ENCODE measurements at regions not wholly inside any gene's neighbourhood (a gene's known extent, or its start where the extent isn't known, plus 50 kb on each side); places are given as distances from the start of the nearest gene placed in this dataset.
"Not testable (repeated sequence)": the region's sequence is repeated elsewhere in the genome, so short reads cannot be mapped to it uniquely, and the experiment has no call there.

DNA sequence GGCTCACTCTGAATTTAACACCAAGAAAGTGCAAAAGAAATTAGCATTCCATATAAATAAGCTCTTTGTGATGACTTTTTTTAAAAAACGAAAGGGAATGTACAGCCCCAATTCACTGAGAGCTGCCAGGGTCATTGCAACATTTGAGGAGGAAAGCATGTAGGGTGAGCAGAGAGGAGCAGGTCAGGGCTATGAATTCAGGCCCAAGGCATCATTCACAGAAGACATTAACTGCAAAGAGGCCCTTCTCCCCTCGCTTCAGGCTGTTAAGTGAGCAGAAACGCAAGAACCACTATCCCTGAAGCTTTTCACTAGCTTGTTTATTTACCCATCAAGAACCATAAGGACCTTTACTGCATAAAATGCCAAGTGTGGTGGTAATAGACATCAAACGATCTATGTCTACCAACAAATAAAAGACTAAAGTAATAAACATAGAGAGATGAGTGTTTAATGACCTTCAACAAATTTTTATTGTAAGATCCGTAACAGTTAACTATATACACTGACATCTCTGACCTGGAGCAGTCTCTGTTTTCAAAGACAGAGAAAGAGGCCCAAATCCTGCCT, 333.1 kb upstream of the HNRNPA3 start:
- DNase-seq: peak; percentile 11

DNA sequence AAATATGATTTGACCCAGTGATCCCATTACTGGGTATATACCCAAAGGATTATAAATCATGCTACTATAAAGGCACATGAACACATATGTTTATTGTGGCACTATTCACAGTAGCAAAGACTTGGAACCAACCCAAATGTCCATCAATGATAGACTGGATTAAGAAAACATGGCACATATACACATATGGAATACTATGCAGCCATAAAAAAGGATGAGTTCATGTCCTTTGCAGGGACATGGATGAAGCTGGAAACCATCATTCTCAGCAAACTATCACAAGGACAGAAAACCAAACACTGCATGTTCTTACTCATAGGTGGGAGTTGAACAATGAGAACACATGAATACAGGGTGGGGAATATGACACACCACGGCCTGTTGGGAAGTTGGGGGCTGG, 330.5 kb upstream of the HNRNPA3 start:
- not testable (repeated sequence) for DNase-seq

DNA sequence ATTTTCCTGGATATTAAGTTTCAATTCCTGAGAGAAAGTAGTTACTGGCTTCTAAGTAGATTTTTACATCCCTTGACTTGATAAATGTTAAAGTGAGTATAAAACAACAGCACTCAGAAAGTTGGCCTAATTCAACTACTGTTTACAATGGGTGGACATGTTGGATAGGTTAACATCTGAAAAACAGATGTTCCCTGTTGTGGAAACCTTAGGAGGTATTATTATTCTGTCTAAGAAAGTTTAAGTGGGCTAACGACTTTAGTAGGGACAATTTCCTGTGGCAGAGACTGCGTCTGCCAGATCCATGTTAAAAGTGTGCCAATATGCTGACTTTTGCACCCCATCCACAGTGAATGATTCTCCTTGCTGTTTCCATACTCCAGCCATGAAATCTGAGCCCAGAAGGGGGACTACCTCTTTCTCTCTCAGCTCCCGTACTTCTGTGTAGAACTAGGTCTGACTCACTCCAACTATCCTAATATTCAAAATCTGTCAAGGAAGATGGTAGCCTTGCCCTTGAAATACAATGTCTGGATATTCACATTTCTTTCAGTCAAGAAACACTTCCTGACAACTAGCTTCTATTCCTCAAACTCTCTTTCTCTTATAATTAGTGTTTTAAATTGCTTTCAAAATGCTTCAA, 327.5 kb upstream of the HNRNPA3 start:
- no peak for DNase-seq

DNA sequence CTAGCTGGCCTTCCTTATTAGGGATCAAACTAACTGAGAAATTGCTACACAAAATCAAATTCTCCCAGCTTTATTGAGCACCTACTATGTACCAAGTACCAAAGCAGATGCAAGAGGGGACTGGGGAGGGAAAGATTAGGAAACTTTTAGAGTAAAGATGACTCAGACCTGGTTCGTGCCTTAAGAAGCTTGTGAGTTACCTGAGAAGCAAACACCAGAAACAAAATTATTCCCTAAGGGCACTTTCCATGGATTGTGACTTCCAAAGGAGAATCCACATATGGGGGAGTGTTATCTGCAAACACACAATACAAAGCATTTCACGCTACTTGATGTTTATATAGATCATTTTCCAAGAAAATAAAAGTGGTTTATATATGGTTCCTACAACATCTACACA, 326.9 kb upstream of the HNRNPA3 start:
- DNase-seq: no peak

DNA sequence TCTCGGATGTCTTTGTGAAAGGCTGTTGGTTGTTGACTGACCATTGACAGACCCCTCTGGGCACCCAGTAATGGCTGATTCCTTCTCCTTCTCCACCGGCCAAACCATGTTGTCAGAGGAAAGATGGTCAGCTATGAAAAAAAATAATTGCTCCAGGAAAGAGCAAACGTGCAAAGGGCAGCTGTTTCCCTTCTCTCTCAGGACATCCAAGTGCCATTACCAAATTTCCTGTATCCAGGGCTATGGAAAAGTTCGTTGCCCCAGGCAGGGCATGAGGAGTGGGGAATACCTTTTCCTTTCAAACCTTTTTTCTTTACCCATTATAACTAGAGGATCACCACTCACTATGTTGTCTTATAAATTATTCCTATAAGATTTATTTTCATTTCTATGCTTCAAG, 321.5 kb upstream of the HNRNPA3 start:
- DNase-seq: no peak

DNA sequence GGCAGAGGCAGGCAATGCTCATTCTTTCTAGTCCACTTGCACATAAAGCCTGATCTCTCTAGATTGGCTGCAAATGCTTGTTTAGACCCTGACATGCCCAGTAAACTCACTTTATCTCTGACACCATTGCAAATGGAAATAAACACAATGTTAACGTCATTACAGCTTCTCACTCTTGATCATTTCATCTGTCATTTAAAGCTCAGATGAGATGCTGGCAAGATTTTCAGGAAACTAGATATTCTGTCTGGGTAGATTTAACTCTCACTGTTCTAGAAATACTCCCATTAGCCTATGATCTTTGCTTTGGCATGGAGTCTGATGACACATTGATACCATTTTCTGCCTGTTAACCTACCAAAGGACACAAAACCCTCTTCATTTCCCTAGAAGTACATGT, 320.7 kb upstream of the HNRNPA3 start:
- DNase-seq: no peak

DNA sequence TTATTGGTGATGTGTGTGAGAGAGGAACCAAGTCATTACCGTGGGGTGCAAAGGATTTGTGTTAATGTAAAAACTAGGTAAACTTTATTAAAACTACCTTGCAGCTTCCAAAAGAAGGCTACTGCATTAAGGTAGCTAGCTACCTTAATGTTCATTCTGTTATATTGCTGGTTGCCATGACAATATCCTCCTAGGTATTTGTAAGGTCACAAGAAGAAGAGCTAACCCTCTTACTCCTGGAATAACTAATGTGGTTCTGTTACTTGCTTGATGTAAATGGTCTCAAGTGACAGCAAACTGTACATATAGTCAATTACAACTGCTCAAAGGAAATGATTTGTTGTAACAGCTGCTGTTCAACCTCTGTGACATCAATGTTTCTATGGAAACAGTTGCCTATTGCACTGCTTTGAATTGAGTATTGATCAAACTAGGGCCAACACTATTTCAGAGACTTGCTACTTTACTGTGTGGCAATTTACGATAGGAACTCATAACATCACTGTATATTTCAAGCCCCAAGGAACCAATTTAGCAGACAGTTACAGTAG, 319.8 kb upstream of the HNRNPA3 start:
- DNase-seq: no peak

DNA sequence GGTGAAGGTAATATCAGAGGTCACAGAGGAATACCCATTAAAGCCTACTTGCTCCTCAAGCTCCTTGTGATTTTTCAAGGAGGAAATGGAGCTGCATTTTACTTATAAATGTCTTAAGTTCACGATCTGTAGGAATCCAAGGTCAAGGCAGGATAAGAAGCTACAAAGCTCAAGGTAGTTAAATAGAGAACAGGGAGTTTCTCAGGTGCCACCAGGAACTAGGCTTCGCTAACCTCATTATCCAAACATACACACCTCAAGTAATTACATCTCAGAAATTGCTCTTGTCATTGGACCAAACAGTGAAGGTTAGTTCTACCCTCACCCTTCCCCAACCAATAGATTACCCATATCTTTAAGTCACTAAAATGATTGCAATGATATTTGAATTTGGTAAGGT, 317.4 kb upstream of the HNRNPA3 start:
- DNase-seq: no peak

DNA sequence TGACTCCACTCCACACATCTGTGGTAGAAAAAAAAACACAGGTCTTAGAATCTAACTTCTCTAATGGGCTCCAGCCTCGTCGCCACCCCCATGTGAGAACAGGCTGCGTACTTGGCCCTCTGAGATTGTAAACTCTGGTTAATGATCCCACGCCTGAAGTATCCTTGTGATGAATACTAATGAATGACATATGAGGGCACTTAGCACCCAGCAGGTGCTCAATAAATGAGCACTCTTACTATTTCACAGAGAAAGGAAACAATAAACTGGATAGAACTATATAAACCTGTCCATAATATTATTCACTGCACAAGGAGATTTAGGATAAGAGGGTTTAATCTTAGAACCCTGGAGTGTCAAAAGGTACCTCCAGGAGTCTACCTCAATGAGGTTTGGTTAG, 310.1 kb upstream of the HNRNPA3 start:
- DNase-seq: no peak

DNA sequence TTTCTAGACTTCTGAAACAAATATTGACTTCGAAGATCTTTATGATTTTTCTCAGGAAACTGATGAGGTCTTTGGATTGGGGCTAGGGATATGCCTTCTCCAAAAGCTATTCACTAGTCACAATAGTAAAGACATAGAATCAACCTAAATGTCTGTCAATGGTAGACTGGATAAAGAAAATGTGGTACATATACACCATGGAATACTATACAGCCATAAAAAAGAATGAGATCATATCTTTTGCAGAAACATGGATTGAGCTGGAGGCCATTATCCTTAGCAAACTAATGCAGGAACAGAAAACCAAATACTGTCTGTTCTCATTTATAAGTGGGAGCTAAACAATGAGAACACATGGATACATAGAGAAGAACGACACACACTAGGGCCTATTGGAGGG, 308.5 kb upstream of the HNRNPA3 start:
- DNase-seq: not testable (repeated sequence)

DNA sequence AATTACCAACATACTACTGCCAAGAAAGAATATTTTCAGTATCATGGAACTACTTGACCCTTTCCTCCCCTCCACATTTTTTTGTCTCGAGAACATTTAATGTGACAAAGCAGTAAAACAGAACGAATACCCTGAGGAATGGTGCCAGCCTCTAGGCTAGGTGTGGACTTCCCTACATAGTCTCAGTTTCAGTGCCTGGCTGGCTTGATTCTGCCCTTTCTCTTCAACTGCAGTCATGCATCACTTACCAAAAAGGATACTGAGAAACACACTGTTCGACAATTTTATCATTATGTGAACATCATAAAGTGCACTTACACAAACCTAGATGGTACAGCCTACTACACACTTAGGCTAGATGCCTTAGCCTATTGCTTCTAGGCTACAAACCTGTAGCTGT, 305.3 kb upstream of the HNRNPA3 start:
- no peak for DNase-seq

DNA sequence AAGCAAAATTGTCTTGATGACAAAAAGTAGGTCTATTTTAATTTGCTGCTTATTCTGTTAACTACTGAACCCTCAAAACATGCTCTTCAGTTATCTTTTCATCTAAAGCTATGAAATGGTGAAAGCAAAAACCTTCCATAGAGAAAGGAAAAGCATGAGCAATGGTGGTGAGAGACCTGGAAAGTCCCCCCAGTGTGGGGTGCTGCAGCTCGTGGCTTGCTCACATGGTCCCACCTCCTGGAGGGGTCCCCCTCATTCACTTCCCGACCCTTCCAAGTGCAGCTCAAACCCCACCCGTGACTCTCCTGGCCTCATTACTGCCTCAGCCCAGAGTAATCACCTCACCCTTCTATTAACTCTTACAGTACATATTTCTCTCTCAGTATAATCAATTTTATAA, 301.8 kb upstream of the HNRNPA3 start:
- no peak for DNase-seq

DNA sequence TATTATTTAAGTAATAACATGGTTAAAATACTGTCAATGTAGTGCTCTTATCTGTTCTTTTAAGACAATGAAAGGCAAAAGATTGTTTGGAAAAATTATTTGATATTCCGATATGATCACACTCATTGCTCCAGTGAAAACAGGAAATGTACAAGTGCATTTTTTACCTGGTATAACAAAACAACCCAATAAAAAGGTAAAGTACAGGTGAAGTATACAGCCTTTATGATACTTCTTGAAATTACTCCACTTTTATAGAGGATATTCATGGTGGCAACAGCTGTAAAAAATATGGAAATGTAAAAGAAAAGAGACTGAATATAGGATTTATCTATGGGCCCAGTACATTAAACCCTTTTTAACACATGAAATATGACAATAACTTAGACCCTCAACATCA, 298.6 kb upstream of the HNRNPA3 start:
- DNase-seq: no peak

DNA sequence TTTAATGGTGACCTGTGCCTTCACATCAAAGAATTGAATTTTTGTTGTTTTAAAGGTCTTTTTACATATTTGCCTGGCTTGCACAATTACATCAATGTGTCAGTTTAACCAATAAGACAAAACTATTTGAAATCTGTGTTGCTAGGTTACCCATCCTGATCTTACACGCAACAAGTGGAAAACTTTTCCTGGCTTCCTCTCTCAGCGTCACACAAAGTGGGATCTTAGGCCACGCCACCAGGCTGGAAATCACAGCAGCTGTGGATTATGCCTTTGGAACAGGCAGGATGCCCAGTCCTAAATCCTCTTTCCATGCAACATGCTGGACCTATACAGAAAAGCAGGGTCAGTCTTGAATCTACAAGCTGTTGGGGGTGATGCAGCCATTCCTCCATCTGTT, 298.2 kb upstream of the HNRNPA3 start:
- DNase-seq: no peak

DNA sequence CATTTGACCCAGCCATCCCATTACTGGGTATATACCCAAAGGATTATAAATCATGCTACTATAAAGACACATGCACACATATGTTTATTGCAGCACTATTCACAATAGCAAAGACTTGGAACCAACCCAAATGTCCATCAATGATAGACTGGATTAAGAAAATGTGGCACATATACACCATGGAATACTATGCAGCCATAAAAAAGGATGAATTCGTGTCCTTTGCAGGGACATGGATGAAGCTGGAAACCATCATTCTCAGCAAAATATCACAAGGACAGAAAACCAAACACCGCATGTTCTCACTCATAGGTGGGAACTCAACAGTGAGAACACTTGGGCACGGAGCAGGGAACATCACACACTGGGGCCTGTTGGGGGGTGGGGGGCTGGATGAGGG, 290.0 kb upstream of the HNRNPA3 start:
- not testable (repeated sequence) for DNase-seq

DNA sequence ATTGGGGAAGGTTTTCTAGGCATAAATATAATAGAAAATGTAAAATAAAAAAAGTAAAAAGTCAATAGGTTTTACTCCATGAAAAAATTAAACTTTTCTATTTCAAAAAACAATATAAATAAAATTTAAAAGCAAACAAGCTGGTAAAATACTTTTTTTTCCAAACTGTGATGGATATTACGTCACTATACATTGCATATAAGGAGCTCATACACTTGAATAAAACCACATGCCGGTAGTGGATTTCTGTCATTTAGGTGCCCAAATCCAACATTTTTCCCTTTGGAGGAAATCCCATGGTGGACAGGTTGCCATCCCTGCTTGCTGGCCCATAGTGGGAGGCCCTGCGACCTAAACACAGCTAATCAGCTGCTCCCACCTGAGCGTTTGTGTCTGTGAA, 289.4 kb upstream of the HNRNPA3 start:
- no peak for DNase-seq

DNA sequence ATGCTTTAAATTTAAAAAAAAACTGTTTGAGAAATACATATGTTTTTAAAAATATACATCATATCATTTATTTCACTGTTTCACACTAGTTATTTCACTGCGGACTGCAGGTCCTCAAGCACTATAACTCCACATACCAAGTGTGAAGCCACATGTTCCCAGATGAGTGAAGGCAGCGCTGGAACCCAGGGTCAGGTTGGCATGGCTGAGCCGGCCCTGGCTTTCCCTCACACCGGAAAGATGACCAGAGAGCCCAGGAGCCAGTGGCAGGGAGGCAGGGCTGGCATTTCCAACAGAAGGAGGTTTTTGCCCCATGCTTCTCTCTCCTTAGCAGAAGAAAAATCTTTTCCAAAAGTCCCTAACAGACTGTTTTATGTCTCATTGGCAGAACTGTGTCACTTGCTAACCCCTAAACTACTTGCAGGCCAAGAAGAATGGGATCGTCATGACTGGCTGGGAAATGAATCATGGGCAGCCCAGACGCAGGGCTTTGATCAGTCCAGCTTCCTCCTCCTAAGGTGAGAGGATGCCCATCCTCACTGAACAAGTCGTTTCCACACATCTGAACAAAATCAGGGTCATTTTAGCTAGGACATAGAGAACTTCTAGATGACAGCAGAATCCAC, 287.6 kb upstream of the HNRNPA3 start:
- no peak for DNase-seq

DNA sequence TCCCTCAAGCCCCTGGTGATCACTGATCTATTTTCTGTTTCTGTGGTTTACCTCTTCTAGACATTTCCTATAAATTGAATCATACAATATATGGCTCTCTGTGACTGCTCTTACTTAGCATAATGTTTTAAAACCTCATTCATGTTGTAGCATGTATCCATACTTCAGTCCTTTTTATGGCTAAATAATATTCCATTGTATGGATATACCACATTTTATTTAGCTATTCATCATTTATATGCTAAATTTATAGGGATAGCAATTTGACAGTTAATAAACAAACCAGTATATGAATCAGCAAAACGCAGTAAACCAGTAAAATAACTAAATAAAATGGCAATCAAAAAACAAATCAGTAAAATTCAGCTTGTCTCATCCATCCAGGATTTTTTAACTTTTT, 286.1 kb upstream of the HNRNPA3 start:
- DNase-seq: no peak

DNA sequence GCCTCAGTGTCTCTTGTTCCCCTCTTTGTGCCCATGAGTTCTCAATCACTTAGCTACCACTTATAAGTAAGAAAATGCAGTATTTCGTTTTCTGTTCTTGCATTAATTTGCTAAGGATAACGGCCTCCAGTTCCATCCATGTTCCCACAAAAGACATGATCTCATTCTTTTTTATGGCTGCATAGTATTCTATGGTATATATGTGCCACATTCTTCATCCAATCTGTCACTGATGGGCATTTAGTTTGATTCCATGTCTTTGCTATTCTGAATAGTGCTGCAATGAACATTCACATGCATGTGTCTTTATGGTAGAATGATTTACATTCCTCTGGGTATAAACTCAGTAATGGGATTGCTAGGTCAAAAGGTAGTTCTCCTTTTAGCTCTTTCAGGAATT, 283.2 kb upstream of the HNRNPA3 start:
- not testable (repeated sequence) for DNase-seq

DNA sequence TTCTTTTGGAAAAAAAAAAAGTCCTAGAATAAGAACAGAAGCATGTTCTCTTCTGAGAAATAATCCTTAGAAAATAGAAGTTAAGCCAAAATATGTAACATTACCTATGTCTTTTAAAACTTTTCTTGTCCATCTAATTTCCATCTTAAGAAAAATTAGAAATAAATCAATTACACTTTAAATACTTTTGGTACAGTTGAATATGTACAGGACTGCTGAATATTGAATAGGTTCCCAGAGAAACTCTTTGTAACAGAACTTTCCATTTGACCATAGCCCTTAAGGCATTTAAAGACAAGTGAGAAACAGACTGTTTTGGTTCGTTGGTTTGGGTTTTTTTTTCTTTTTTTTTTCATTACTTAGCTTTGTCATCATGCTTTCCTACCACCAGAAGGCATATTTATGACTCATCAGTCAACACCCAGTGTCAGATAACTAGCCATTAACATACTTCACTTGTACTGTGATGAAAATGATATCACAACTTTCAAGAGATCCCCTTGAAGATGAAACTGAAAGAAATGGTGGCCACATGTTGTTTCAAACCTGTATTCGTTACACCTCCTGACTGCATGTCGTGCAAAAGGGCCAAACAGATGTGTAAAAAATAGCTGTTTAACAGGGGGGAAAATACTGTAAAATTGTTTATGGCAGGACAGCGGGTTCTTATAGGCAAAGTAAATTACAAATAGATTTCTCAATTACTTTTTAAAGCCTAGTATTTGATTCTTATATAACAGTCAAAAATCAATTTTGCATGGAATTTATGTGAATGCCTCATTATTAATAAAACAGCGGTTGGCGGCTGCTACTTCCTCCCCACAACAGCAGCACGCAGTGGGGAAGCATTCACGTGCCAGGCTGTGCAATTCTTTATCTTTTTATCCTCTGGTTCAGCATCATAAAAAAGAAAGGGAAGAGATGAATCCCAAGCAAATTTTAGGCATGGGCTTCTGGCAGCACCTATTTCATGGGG, 280.7 kb upstream of the HNRNPA3 start:
- no peak for DNase-seq

DNA sequence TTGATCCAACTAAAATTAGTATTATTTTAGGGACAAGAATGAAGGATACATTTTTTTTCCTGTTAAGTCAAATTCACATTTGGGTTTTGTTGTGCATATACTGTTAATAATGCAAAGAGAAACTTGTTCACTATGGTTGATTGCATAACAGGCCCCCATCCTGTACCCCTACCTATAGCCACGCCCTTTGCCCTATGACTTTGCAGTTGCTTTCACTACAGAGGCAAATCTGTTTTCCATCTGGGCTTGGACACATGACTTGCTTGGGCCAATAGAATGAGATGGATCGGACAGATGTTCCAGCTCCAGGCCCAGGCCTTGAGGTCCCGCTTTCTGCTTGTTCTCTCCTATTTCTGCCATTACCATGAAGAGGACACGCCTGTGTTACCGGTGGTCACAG, 278.5 kb upstream of the HNRNPA3 start:
- DNase-seq: no peak

DNA sequence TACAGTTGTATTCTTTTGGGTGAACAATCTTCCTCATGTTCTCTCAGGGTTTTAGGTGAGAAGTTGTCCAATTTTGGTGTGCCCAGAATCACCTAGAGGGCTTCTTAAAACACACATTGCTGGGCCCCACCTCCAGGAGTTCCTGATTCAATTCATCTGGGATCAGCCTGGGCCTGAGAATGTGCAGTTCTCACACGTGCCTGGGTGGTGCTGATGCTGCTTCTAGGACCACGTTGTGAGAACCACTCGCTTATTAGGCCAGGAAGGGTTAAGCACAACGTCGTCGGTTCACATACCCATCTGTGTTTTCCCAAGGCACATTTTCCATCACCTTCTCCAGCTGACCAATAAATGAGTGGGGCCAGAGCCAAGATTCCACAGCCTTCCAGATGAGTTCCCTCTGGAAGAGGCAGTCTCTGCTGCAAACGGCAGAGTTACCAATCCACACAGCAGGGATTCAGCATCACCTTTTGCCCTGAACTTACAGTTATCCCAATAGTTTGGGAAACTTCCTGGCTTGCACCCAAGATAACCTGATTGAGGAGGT, 277.7 kb upstream of the HNRNPA3 start:
- no peak for DNase-seq

DNA sequence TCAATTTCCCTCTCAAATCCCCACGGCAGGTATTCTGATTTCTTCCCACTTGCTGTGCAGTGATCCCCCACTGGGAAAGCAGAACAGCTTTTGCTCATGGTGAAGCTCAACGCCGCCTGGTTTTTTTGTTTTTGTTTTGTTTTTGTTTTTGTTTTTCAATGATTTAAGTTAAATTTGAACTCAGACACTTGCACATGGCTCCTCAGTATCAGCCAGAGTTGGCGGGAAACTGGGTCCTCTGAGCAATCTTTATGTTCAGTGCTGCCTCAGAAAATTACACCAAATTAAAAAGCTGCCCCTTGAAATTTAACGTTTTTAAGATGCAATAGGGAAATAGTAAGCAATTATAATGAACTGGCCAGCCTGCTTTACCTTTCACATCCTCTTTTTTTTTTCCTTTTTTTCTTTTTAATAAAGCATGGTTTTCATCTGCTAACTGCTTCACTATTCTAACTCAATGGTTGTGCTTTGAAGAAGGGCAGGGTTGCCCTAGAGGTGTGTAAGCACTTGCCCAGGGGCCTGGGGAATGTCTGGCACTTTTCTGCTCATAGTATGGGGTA, 277.0 kb upstream of the HNRNPA3 start:
- no peak for DNase-seq
